ENCODE measurements at regions not wholly inside any gene's neighbourhood (a gene's known extent, or its start where the extent isn't known, plus 50 kb on each side); places are given as distances from the start of the nearest gene placed in this dataset.

- no peak for DNase-seq
These were observed 1632.0 kb downstream of the UQCRFS1 start for GRCh38 chr19:27580906-27581305.
